HEK293 (cell line): ENCODE measurements at regions not wholly inside any gene's neighbourhood (a gene's known extent, or its start where the extent isn't known, plus 50 kb on each side); places are given as distances from the start of the nearest gene placed in this dataset.

Source experiments
- CTCF ChIA-PET: fragments of 350-600 bp; formaldehyde crosslinking; extraction: SDS; loops from one replicate; lab custom pipeline; 2021; ENCODE audit warnings: antibody characterized with exemption; lab: Yijun Ruan, JAX
- POLR2A ChIA-PET: fragments of 300-600 bp; formaldehyde crosslinking; extraction: SDS; loops from one replicate; lab custom pipeline; 2020; ENCODE audit warnings: antibody characterized with exemption, inconsistent platforms; lab: Yijun Ruan, JAX
- H3K27ac ChIP-seq: fragments of 200-500 bp; sonication (Bioruptor generic); 2 replicates; pipeline ENCODE4 v1.5.1; 2014; ENCODE audit warnings: low read depth, low read length, control low read depth, inconsistent platforms; ENCODE audit errors: extremely low read depth
- H3K36me3 ChIP-seq, 2 experiments: fragments of 200-500 bp in 1 of 2; sonication (Bioruptor generic) in 1 of 2; 1 replicate in 1 of 2; 2 replicates in 1 of 2; pipeline ENCODE4 v1.5.1; 2014 to 2017; ENCODE audit warnings: inconsistent platforms in 2 of 2, low read length in 2 of 2; ENCODE audit not compliant: control insufficient read depth in 2 of 2, insufficient read depth in 1 of 2
- H3K4me1 ChIP-seq: fragments of 200-500 bp; sonication (Bioruptor generic); 2 replicates; pipeline ENCODE4 v1.5.1; 2014; ENCODE audit warnings: mild to moderate bottlenecking, low read length, inconsistent platforms; ENCODE audit not compliant: control insufficient read depth, insufficient read depth
- H3K4me3 ChIP-seq: 2 replicates; pipeline ENCODE4 v1.5.1; 2011; ENCODE audit warnings: low read depth, mild to moderate bottlenecking, control low read depth, low read length, moderate library complexity
- H3K9me3 ChIP-seq: fragments of 200-500 bp; sonication (Bioruptor generic); 2 replicates; pipeline ENCODE4 v1.5.1; 2014; ENCODE audit warnings: low read depth, low read length, inconsistent platforms; ENCODE audit not compliant: control insufficient read depth, insufficient read depth
- KLF9 ChIP-seq: fragments of 450-650 bp; formaldehyde crosslinking; IDR thresholded peaks from 2 replicates; pipeline ENCODE4 v1.5.1; 2016; ENCODE audit warnings: missing biosample characterization, missing genetic modification characterization, low read depth
- SALL2 ChIP-seq: fragments of 450-650 bp; formaldehyde crosslinking; IDR thresholded peaks from 2 replicates; pipeline ENCODE4 v1.5.0; 2017; ENCODE audit warnings: missing biosample characterization, mild to moderate bottlenecking, missing genetic modification characterization, borderline replicate concordance
- SETDB1 ChIP-seq: IDR thresholded peaks from one replicate; pipeline ENCODE4 v1.6.1; 2017; ENCODE audit warnings: mild to moderate bottlenecking, low read length, moderate library complexity, mixed read lengths; ENCODE audit not compliant: insufficient read length
- SP3 ChIP-seq: fragments of 450-650 bp; formaldehyde crosslinking; IDR thresholded peaks from 2 replicates; pipeline ENCODE4 v1.5.1; 2016; ENCODE audit warnings: missing biosample characterization, missing genetic modification characterization
- TRIM28 ChIP-seq: IDR thresholded peaks from 2 replicates; pipeline ENCODE4 v1.6.1; 2011; ENCODE audit warnings: low read length, control low read depth, borderline replicate concordance
- ZBTB10 ChIP-seq: fragments of 450-650 bp; formaldehyde crosslinking; IDR thresholded peaks from 2 replicates; pipeline ENCODE4 v1.5.1; 2016; ENCODE audit warnings: missing biosample characterization, missing genetic modification characterization
- ZBTB48 ChIP-seq: fragments of 450-650 bp; formaldehyde crosslinking; IDR thresholded peaks from 2 replicates; pipeline ENCODE4 v1.5.1; 2016; ENCODE audit warnings: missing biosample characterization, missing genetic modification characterization
- ZNF140 ChIP-seq: fragments of 450-650 bp; formaldehyde crosslinking; IDR thresholded peaks from 2 replicates; pipeline ENCODE4 v1.5.1; 2016; ENCODE audit warnings: missing biosample characterization, missing genetic modification characterization
- ZNF174 ChIP-seq: fragments of 450-650 bp; formaldehyde crosslinking; IDR thresholded peaks from 2 replicates; pipeline ENCODE4 v1.5.0; 2017; ENCODE audit warnings: missing biosample characterization, mild to moderate bottlenecking, missing genetic modification characterization
- ZNF2 ChIP-seq: fragments of 450-650 bp; formaldehyde crosslinking; IDR thresholded peaks from 2 replicates; pipeline ENCODE4 v1.5.1; 2016; ENCODE audit warnings: missing biosample characterization, missing genetic modification characterization
- ZNF221 ChIP-seq: fragments of 450-650 bp; formaldehyde crosslinking; IDR thresholded peaks from 2 replicates; pipeline ENCODE4 v1.5.1; 2017; ENCODE audit warnings: missing biosample characterization, missing genetic modification characterization, borderline replicate concordance
- ZNF274 ChIP-seq, 2 experiments: fragments of 200-500 bp in 1 of 2; fragments of 450-650 bp in 1 of 2; sonication (Bioruptor generic) in 1 of 2; formaldehyde crosslinking in 1 of 2; IDR thresholded peaks; 2 replicates each; pipeline versions ENCODE4 v1.5.1 to v1.6.1; 2014 to 2016; ENCODE audit warnings: borderline replicate concordance in 1 of 2, inconsistent platforms in 1 of 2, low read length in 1 of 2, missing biosample characterization in 1 of 2, missing genetic modification characterization in 1 of 2
- ZNF366 ChIP-seq: fragments of 450-650 bp; formaldehyde crosslinking; conservative IDR thresholded peaks from 2 replicates; pipeline ENCODE4 v1.5.1; 2016; ENCODE audit warnings: missing biosample characterization, missing genetic modification characterization
- ZNF398 ChIP-seq: fragments of 450-650 bp; formaldehyde crosslinking; IDR thresholded peaks from 2 replicates; pipeline ENCODE4 v1.5.1; 2017; ENCODE audit warnings: missing biosample characterization, missing genetic modification characterization
- ZNF426 ChIP-seq: fragments of 450-650 bp; formaldehyde crosslinking; IDR thresholded peaks from 2 replicates; pipeline ENCODE4 v1.5.1; 2017; ENCODE audit warnings: missing biosample characterization, missing genetic modification characterization, mild to moderate bottlenecking, inconsistent platforms, moderate library complexity
- ZNF473 ChIP-seq: fragments of 450-650 bp; formaldehyde crosslinking; IDR thresholded peaks from 2 replicates; pipeline ENCODE4 v1.5.1; 2017; ENCODE audit warnings: missing biosample characterization, missing genetic modification characterization
- ZNF48 ChIP-seq: fragments of 450-650 bp; formaldehyde crosslinking; IDR thresholded peaks from 2 replicates; pipeline ENCODE4 v1.5.1; 2016; ENCODE audit warnings: missing biosample characterization, missing genetic modification characterization
- ZNF555 ChIP-seq: fragments of 450-650 bp; formaldehyde crosslinking; conservative IDR thresholded peaks from 2 replicates; pipeline ENCODE4 v1.5.1; 2017; ENCODE audit warnings: missing biosample characterization, mild to moderate bottlenecking, missing genetic modification characterization, inconsistent platforms
- ZNF580 ChIP-seq: fragments of 450-650 bp; formaldehyde crosslinking; IDR thresholded peaks from 2 replicates; pipeline ENCODE4 v1.5.1; 2016; ENCODE audit warnings: missing biosample characterization, missing genetic modification characterization
- ZNF791 ChIP-seq: fragments of 450-650 bp; formaldehyde crosslinking; IDR thresholded peaks from 2 replicates; pipeline ENCODE4 v1.5.1; 2016; ENCODE audit warnings: missing biosample characterization, missing genetic modification characterization
- TF ChIP-seq, protein P1 (sequence below): fragments of 450-650 bp; formaldehyde crosslinking; IDR thresholded peaks from 2 replicates; pipeline ENCODE4 v1.5.1; 2016; ENCODE audit warnings: missing biosample characterization, missing genetic modification characterization, borderline replicate concordance
- TF ChIP-seq, protein P2 (sequence below): fragments of 450-650 bp; formaldehyde crosslinking; IDR thresholded peaks from 2 replicates; pipeline ENCODE4 v1.5.1; 2016; ENCODE audit warnings: missing biosample characterization, missing genetic modification characterization

- no peaks in the 10 kb centered on the region for H3K36me3 ChIP-seq
- TF ChIP-seq ZNF791 (tag by site-specific recombination) (no peak), ZNF555 (tag by site-specific recombination) (no peak), ZNF140 (tag by site-specific recombination) (no peak), ZBTB10 (no peak), SALL2 (tag by site-specific recombination) (no peak), ZNF174 (tag by site-specific recombination) (no peak), ZBTB48 (tag by site-specific recombination) (no peak), SP3 (tag by site-specific recombination) (no peak), ZNF48 (no peak), ZNF398 (tag by site-specific recombination) (no peak), SETDB1 (no peak), ZNF274 (IDR thresholded peaks at IDR 0.05; ENCODE audit: low read length) (no peak), ZNF274 (tag by site-specific recombination; IDR thresholded peaks at IDR 0.05; ENCODE audit: borderline replicate concordance) (no peak), TRIM28 (no peak)
- TF ChIP-seq, protein P1, sequence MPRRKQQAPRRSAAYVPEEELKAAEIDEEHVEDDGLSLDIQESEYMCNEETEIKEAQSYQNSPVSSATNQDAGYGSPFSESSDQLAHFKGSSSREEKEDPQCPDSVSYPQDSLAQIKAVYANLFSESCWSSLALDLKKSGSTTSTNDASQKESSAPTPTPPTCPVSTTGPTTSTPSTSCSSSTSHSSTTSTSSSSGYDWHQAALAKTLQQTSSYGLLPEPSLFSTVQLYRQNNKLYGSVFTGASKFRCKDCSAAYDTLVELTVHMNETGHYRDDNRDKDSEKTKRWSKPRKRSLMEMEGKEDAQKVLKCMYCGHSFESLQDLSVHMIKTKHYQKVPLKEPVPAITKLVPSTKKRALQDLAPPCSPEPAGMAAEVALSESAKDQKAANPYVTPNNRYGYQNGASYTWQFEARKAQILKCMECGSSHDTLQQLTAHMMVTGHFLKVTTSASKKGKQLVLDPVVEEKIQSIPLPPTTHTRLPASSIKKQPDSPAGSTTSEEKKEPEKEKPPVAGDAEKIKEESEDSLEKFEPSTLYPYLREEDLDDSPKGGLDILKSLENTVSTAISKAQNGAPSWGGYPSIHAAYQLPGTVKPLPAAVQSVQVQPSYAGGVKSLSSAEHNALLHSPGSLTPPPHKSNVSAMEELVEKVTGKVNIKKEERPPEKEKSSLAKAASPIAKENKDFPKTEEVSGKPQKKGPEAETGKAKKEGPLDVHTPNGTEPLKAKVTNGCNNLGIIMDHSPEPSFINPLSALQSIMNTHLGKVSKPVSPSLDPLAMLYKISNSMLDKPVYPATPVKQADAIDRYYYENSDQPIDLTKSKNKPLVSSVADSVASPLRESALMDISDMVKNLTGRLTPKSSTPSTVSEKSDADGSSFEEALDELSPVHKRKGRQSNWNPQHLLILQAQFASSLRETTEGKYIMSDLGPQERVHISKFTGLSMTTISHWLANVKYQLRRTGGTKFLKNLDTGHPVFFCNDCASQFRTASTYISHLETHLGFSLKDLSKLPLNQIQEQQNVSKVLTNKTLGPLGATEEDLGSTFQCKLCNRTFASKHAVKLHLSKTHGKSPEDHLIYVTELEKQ (tag by site-specific recombination), result no peak
- TF ChIP-seq, all 188 proteins: peak for 0
- no peaks in the 10 kb centered on the region for H3K4me1 ChIP-seq
- ChIA-PET CTCF (no interaction called here), POLR2A (no interaction called here)
- H3K4me3 ChIP-seq, result no peak overlapping the region
- no peaks in the 10 kb centered on the region for H3K9me3 ChIP-seq
- H3K27ac ChIP-seq, result no peak overlapping the region
Measured at GRCh38 chr2:441258-442022, 153.5 kb upstream of the ALKAL2 start.

GRCh38 chr2:440403-440740 lies 152.5 kb upstream of the ALKAL2 start:
- no peaks in the 10 kb centered on the region for H3K4me1 ChIP-seq
- ChIA-PET CTCF (no interaction called here), POLR2A (no interaction called here)
- H3K27ac ChIP-seq, result no peak overlapping the region
- H3K4me3 ChIP-seq, result no peak overlapping the region
- no peaks in the 10 kb centered on the region for H3K36me3 ChIP-seq
- H3K9me3 ChIP-seq, result no peaks in the 10 kb centered on the region
- TF ChIP-seq ZNF580 (tag by site-specific recombination), result no peak
- TF ChIP-seq KLF9 (tag by site-specific recombination), result no peak
- TF ChIP-seq ZNF473 (tag by site-specific recombination), result no peak
- TF ChIP-seq ZNF366 (tag by site-specific recombination), result no peak
- no peak for TF ChIP-seq ZNF221 (tag by site-specific recombination)
- TF ChIP-seq, protein P2, sequence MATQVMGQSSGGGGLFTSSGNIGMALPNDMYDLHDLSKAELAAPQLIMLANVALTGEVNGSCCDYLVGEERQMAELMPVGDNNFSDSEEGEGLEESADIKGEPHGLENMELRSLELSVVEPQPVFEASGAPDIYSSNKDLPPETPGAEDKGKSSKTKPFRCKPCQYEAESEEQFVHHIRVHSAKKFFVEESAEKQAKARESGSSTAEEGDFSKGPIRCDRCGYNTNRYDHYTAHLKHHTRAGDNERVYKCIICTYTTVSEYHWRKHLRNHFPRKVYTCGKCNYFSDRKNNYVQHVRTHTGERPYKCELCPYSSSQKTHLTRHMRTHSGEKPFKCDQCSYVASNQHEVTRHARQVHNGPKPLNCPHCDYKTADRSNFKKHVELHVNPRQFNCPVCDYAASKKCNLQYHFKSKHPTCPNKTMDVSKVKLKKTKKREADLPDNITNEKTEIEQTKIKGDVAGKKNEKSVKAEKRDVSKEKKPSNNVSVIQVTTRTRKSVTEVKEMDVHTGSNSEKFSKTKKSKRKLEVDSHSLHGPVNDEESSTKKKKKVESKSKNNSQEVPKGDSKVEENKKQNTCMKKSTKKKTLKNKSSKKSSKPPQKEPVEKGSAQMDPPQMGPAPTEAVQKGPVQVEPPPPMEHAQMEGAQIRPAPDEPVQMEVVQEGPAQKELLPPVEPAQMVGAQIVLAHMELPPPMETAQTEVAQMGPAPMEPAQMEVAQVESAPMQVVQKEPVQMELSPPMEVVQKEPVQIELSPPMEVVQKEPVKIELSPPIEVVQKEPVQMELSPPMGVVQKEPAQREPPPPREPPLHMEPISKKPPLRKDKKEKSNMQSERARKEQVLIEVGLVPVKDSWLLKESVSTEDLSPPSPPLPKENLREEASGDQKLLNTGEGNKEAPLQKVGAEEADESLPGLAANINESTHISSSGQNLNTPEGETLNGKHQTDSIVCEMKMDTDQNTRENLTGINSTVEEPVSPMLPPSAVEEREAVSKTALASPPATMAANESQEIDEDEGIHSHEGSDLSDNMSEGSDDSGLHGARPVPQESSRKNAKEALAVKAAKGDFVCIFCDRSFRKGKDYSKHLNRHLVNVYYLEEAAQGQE (tag by site-specific recombination), result no peak
- no peak for TF ChIP-seq ZNF426 (tag by site-specific recombination)
- TF ChIP-seq ZNF2 (tag by site-specific recombination), result no peak
